HEK293T (cell line): ENCODE measurements at regions not wholly inside any gene's neighbourhood (a gene's known extent, or its start where the extent isn't known, plus 50 kb on each side); places are given as distances from the start of the nearest gene placed in this dataset.

Source experiments
- ARNT ChIP-seq: fragments of 450-650 bp; IDR thresholded peaks from 2 replicates; pipeline ENCODE4 v1.6.1; 2017; ENCODE audit warnings: mild to moderate bottlenecking
- BHLHE40 ChIP-seq: fragments of 450-650 bp; IDR thresholded peaks from 2 replicates; pipeline ENCODE4 v1.6.1; 2016; ENCODE audit warnings: mild to moderate bottlenecking, moderate library complexity, borderline replicate concordance
- CTBP1 ChIP-seq: fragments of 450-650 bp; IDR thresholded peaks from 2 replicates; pipeline ENCODE4 v1.6.1; 2016; ENCODE audit warnings: borderline replicate concordance
- ELF4 ChIP-seq: fragments of 450-650 bp; IDR thresholded peaks from 2 replicates; pipeline ENCODE4 v1.6.1; 2017; ENCODE audit warnings: antibody characterized with exemption
- FOXA1 ChIP-seq: fragments of 450-650 bp; IDR thresholded peaks from 2 replicates; pipeline ENCODE4 v1.6.1; 2016; ENCODE audit warnings: mild to moderate bottlenecking
- L3MBTL2 ChIP-seq: fragments of 450-650 bp; conservative IDR thresholded peaks from 2 replicates; pipeline ENCODE4 v1.6.1; 2016; ENCODE audit warnings: mild to moderate bottlenecking
- LEF1 ChIP-seq: fragments of 450-650 bp; IDR thresholded peaks from 2 replicates; pipeline ENCODE4 v1.6.1; 2017; ENCODE audit warnings: mild to moderate bottlenecking, borderline replicate concordance
- NFRKB ChIP-seq: fragments of 450-650 bp; IDR thresholded peaks from 2 replicates; pipeline ENCODE4 v1.6.1; 2016; ENCODE audit warnings: mild to moderate bottlenecking, moderate library complexity
- SP1 ChIP-seq: fragments of 450-650 bp; IDR thresholded peaks from 2 replicates; pipeline ENCODE4 v1.6.1; 2017
- SUZ12 ChIP-seq: fragments of 450-650 bp; IDR thresholded peaks from 2 replicates; pipeline ENCODE4 v1.6.1; 2016; ENCODE audit warnings: mild to moderate bottlenecking
- TARDBP ChIP-seq: fragments of 450-650 bp; IDR thresholded peaks from 2 replicates; pipeline ENCODE4 v1.6.1; 2016

DNA sequence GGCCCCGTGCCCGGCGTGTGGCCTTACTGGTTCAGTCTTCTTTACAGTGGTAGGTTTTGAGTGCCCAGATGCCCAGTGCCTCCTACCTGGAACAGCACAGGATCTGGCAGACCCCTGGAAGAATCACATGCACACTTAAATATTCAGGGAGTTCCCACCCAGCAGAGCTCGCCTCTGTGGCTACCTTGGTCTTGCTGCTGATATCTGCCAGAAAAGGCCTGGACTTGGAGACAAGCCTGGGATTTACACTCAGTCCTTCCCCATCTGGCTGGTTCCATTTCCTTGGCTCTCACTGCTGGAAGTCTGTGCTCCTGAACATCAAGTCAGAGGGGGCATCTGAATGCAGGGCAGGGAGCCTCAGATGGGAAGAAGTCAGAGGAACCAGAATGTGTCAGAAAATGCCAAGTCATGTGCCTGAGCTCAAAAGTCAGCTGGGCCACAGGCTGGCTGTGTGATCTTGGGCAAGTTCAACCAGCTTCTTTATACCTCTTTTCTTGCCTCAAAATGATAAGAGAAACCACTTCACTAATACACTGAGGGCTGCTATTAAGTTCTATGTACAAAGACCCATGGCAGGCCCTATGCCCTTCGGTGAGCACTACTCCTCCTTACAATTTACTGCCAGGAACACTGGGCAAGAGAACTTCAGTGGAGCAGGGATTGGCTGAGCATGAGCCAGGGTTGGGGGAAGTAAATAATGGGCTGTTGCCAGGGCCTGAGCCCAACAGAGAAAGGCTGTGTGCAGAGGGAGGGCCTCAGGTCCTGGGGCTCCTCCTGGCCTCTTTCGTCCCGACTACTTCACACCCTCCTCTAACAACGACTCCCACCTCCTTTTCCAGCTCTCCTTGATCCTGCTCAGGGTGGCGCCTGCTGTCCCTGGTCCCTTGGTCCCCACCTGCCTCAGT lies 135.9 kb downstream of the GPCPD1 start:
- TF ChIP-seq TARDBP, result no peak
- TF ChIP-seq CTBP1, result no peak
- TF ChIP-seq NFRKB, result no peak
- TF ChIP-seq SUZ12, result no peak
- no peak for TF ChIP-seq ELF4
- TF ChIP-seq BHLHE40, result no peak
- TF ChIP-seq SP1, result no peak
- no peak for TF ChIP-seq LEF1
- TF ChIP-seq ARNT, result no peak
- TF ChIP-seq FOXA1, result no peak
- no peak for TF ChIP-seq L3MBTL2
